Lower leg skin (tissue), 3 donors: ENCODE measurements at regions not wholly inside any gene's neighbourhood (a gene's known extent, or its start where the extent isn't known, plus 50 kb on each side); places are given as distances from the start of the nearest gene placed in this dataset.

Source experiments
- CTCF ChIP-seq, 3 donors: fragments of 450-650 bp; IDR thresholded peaks; one replicate each; pipeline ENCODE4 v1.5.1; 2016; ENCODE audit warnings: antibody characterized with exemption in 3 of 3, mild to moderate bottlenecking in 3 of 3, moderate library complexity in 2 of 3
- POLR2A ChIP-seq, 2 donors: fragments of 450-650 bp; IDR thresholded peaks; one replicate each; pipeline ENCODE4 v1.6.1; 2016 to 2017; ENCODE audit warnings: antibody characterized with exemption in 2 of 2, mild to moderate bottlenecking in 1 of 2, moderate library complexity in 1 of 2

DNA sequence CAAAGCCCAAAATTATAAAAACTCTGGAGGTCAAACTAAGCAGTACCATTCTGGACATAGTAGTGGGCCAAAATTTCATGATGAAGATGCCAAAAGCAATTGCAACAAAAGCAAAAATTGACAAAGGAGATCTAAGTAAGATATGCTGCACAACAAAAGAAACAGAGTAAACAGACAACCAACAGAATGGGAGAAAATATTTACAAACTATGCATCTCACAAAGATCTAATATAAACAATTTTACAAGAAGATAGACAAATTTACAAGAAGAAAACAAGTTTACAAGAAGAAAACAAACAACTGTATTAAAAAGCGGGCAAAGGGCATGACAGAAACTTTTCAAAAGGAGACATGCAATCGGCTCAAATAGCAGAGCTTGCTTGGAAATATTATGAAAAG, 396.9 kb downstream of the CDH9 start:
- TF ChIP-seq CTCF (IDR thresholded peaks at IDR 0.05) (no peak), POLR2A (IDR thresholded peaks at IDR 0.05) (no peak)
